SH-SY5Y (cell line): ENCODE measurements at regions not wholly inside any gene's neighbourhood (a gene's known extent, or its start where the extent isn't known, plus 50 kb on each side); places are given as distances from the start of the nearest gene placed in this dataset.

Experiments used
- GATA2 ChIP-seq: IDR thresholded peaks from 2 replicates; pipeline ENCODE4 v1.6.1; 2011; ENCODE audit warnings: mild to moderate bottlenecking, low read depth, low read length
- GATA3 ChIP-seq: IDR thresholded peaks from 2 replicates; pipeline ENCODE4 v1.6.1; 2011; ENCODE audit warnings: low read depth, mild to moderate bottlenecking, low read length, moderate library complexity

DNA sequence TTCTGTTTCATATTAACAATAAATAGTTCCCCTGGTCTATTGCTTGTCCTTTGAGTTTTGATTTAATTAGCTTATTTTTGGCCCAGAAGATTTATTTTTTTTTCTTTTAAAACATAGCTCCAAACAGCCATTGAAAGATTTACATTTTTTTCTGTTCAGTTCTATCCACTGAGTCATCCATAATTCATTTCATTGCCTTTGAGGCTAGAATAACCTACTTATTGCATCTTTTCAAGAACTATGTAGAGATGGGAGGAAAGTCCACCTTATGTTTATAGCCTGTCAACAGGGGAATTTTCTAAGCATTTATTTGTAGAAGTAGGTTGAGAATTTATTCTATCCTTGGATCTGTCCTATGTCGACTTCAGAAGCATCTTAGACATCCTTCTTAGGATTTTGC is 53.4 kb upstream of the CHD2 start:
- no peak for TF ChIP-seq GATA2
- TF ChIP-seq GATA3 = no peak
